ENCODE measurements at regions not wholly inside any gene's neighbourhood (a gene's known extent, or its start where the extent isn't known, plus 50 kb on each side); places are given as distances from the start of the nearest gene placed in this dataset.

GRCh38 chr9:93827545-93828330 is 127.4 kb downstream of the BARX1 start:
- Mint-ChIP-seq H3K4me1 (ENCODE audit: low read depth) (peaks cover 6% of the 10 kb centered on the region), H3K4me3 (no peak overlapping the region), H3K36me3 (ENCODE audit: insufficient read depth) (no peaks in the 10 kb centered on the region), H3K27me3 (ENCODE audit: low read depth) (peaks cover 47% of the 10 kb centered on the region), H3K9me3 (no peaks in the 10 kb centered on the region)
- DNase-seq: no peak
- ATAC-seq: peak; percentile 85 to 90

GRCh38 chr9:93826905-93827544 is 128.1 kb downstream of the BARX1 start:
- H3K36me3 Mint-ChIP-seq (ENCODE audit: insufficient read depth): no peaks in the 10 kb centered on the region
- H3K9me3 Mint-ChIP-seq: no peaks in the 10 kb centered on the region
- peaks cover 52% of the 10 kb centered on the region for H3K27me3 Mint-ChIP-seq (ENCODE audit: low read depth)
- no peak overlapping the region for H3K4me3 Mint-ChIP-seq
- peaks cover 6% of the 10 kb centered on the region for H3K4me1 Mint-ChIP-seq (ENCODE audit: low read depth)
- peak; percentile 6 to 13 for ATAC-seq
- no peak for DNase-seq

GRCh38 chr9:93826209-93826608 is 128.9 kb downstream of the BARX1 start:
- Mint-ChIP-seq H3K27me3 (ENCODE audit: low read depth) (peaks cover 56% of the 10 kb centered on the region), H3K9me3 (no peaks in the 10 kb centered on the region), H3K4me1 (ENCODE audit: low read depth) (peaks cover 6% of the 10 kb centered on the region), H3K4me3 (peak overlapping the region; percentile 35), H3K36me3 (ENCODE audit: insufficient read depth) (no peaks in the 10 kb centered on the region)
- peak; percentile 30 to 43 for ATAC-seq
- peak; percentile 29 for DNase-seq

GRCh38 chr9:93825348-93826115 is 129.6 kb downstream of the BARX1 start:
- ATAC-seq: no peak
- Mint-ChIP-seq H3K9me3 (no peaks in the 10 kb centered on the region), H3K4me3 (no peak overlapping the region), H3K36me3 (ENCODE audit: insufficient read depth) (no peaks in the 10 kb centered on the region), H3K4me1 (ENCODE audit: low read depth) (peaks cover 6% of the 10 kb centered on the region), H3K27me3 (ENCODE audit: low read depth) (peaks cover 59% of the 10 kb centered on the region)
- no peak for DNase-seq

- H3K27me3 Mint-ChIP-seq (ENCODE audit: low read depth): peaks cover 65% of the 10 kb centered on the region
- no peak for DNase-seq
Observed at GRCh38 chr9:93824386-93825294, 130.5 kb downstream of the BARX1 start.

GRCh38 chr9:93823245-93824072 is 131.7 kb downstream of the BARX1 start:
- no peak overlapping the region for H3K4me3 Mint-ChIP-seq
- no peaks in the 10 kb centered on the region for H3K36me3 Mint-ChIP-seq (ENCODE audit: insufficient read depth)
- no peak for ATAC-seq
- peaks cover 56% of the 10 kb centered on the region for H3K27me3 Mint-ChIP-seq (ENCODE audit: low read depth)
- H3K9me3 Mint-ChIP-seq: no peaks in the 10 kb centered on the region
- H3K4me1 Mint-ChIP-seq (ENCODE audit: low read depth): peaks cover 6% of the 10 kb centered on the region
- no peak for DNase-seq

More at GRCh38 chr9:93824386-93825294, 130.5 kb downstream of the BARX1 start:
- peaks cover 6% of the 10 kb centered on the region for H3K4me1 Mint-ChIP-seq (ENCODE audit: low read depth)
- no peak overlapping the region for H3K4me3 Mint-ChIP-seq
- no peaks in the 10 kb centered on the region for H3K9me3 Mint-ChIP-seq
- no peaks in the 10 kb centered on the region for H3K36me3 Mint-ChIP-seq (ENCODE audit: insufficient read depth)
- ATAC-seq: no peak

- Mint-ChIP-seq H3K4me1 (ENCODE audit: low read depth) (peaks cover 6% of the 10 kb centered on the region), H3K9me3 (no peaks in the 10 kb centered on the region), H3K27me3 (ENCODE audit: low read depth) (peaks cover 53% of the 10 kb centered on the region), H3K4me3 (no peak overlapping the region), H3K36me3 (ENCODE audit: insufficient read depth) (no peaks in the 10 kb centered on the region)
- DNase-seq (no peak), ATAC-seq (no peak)
Observed at GRCh38 chr9:93822229-93822628, 132.9 kb downstream of the BARX1 start.

- H3K4me1 Mint-ChIP-seq (ENCODE audit: low read depth): peaks cover 2% of the 10 kb centered on the region
- no peak overlapping the region for H3K4me3 Mint-ChIP-seq
- no peaks in the 10 kb centered on the region for H3K9me3 Mint-ChIP-seq
- no peaks in the 10 kb centered on the region for H3K36me3 Mint-ChIP-seq (ENCODE audit: insufficient read depth)
- ATAC-seq: no peak
- no peak for DNase-seq
- peaks cover 45% of the 10 kb centered on the region for H3K27me3 Mint-ChIP-seq (ENCODE audit: low read depth)
Observed at GRCh38 chr9:93821307-93821703, 133.8 kb downstream of the BARX1 start.

- no peaks in the 10 kb centered on the region for H3K4me1 Mint-ChIP-seq (ENCODE audit: low read depth)
- DNase-seq (no peak), ATAC-seq (no peak)
- no peak overlapping the region for H3K4me3 Mint-ChIP-seq
- no peaks in the 10 kb centered on the region for H3K9me3 Mint-ChIP-seq
- peaks cover 40% of the 10 kb centered on the region for H3K27me3 Mint-ChIP-seq (ENCODE audit: low read depth)
- H3K36me3 Mint-ChIP-seq (ENCODE audit: insufficient read depth): no peaks in the 10 kb centered on the region
Observed at GRCh38 chr9:93820667-93821306, 134.4 kb downstream of the BARX1 start.

- no peaks in the 10 kb centered on the region for H3K4me1 Mint-ChIP-seq (ENCODE audit: low read depth)
- DNase-seq (no peak), ATAC-seq (no peak)
- no peaks in the 10 kb centered on the region for H3K36me3 Mint-ChIP-seq (ENCODE audit: insufficient read depth)
- no peaks in the 10 kb centered on the region for H3K9me3 Mint-ChIP-seq
- H3K4me3 Mint-ChIP-seq: no peak overlapping the region
- H3K27me3 Mint-ChIP-seq (ENCODE audit: low read depth): peaks cover 37% of the 10 kb centered on the region
Observed at GRCh38 chr9:93819905-93820304, 135.2 kb downstream of the BARX1 start.

GRCh38 chr9:93818827-93819472 is 136.2 kb downstream of the BARX1 start:
- Mint-ChIP-seq H3K27me3 (ENCODE audit: low read depth) (peaks cover 35% of the 10 kb centered on the region), H3K36me3 (ENCODE audit: insufficient read depth) (no peaks in the 10 kb centered on the region), H3K4me1 (ENCODE audit: low read depth) (no peaks in the 10 kb centered on the region), H3K9me3 (no peaks in the 10 kb centered on the region), H3K4me3 (no peak overlapping the region)
- ATAC-seq (no peak), DNase-seq (no peak)

GRCh38 chr9:93818237-93818636 is 136.9 kb downstream of the BARX1 start:
- H3K27me3 Mint-ChIP-seq (ENCODE audit: low read depth): peaks cover 37% of the 10 kb centered on the region
- no peak for DNase-seq
- no peaks in the 10 kb centered on the region for H3K4me1 Mint-ChIP-seq (ENCODE audit: low read depth)
- H3K9me3 Mint-ChIP-seq: no peaks in the 10 kb centered on the region
- no peak for ATAC-seq
- no peaks in the 10 kb centered on the region for H3K36me3 Mint-ChIP-seq (ENCODE audit: insufficient read depth)
- H3K4me3 Mint-ChIP-seq: no peak overlapping the region

Measured in activated T-cell treated with anti-CD3 and anti-CD28 coated beads, Interleukin-2, amount 50 U/mL, for 4 hours (primary cell).